ENCODE measurements at regions not wholly inside any gene's neighbourhood (a gene's known extent, or its start where the extent isn't known, plus 50 kb on each side); places are given as distances from the start of the nearest gene placed in this dataset.

- H3K27ac Mint-ChIP-seq, result no peak overlapping the region
- H3K9me3 Mint-ChIP-seq, result no peaks in the 10 kb centered on the region
- H3K4me1 Mint-ChIP-seq (ENCODE audit: low read depth), result no peaks in the 10 kb centered on the region
- no peak overlapping the region for H3K4me3 Mint-ChIP-seq
- DNase-seq (ENCODE audit: low spot score), result no peak
- H3K27me3 Mint-ChIP-seq (ENCODE audit: low read depth), result no peaks in the 10 kb centered on the region
- no peaks in the 10 kb centered on the region for H3K36me3 Mint-ChIP-seq (ENCODE audit: low read depth)
Measured at GRCh38 chr12:58293308-58293982, 352.1 kb downstream of the ATP23 start.

- Mint-ChIP-seq H3K4me3 (no peak overlapping the region), H3K4me1 (ENCODE audit: low read depth) (no peaks in the 10 kb centered on the region), H3K27ac (no peak overlapping the region), H3K27me3 (ENCODE audit: low read depth) (no peaks in the 10 kb centered on the region), H3K9me3 (no peaks in the 10 kb centered on the region), H3K36me3 (ENCODE audit: low read depth) (no peaks in the 10 kb centered on the region)
- no peak for DNase-seq (ENCODE audit: low spot score)
Measured at GRCh38 chr12:58295268-58295667, 353.9 kb downstream of the ATP23 start.

GRCh38 chr12:58296863-58297262 lies 355.5 kb downstream of the ATP23 start:
- no peak for DNase-seq (ENCODE audit: low spot score)
- no peaks in the 10 kb centered on the region for H3K4me1 Mint-ChIP-seq (ENCODE audit: low read depth)
- H3K4me3 Mint-ChIP-seq, result no peak overlapping the region
- no peak overlapping the region for H3K27ac Mint-ChIP-seq
- H3K9me3 Mint-ChIP-seq, result no peaks in the 10 kb centered on the region
- no peaks in the 10 kb centered on the region for H3K36me3 Mint-ChIP-seq (ENCODE audit: low read depth)
- H3K27me3 Mint-ChIP-seq (ENCODE audit: low read depth), result no peaks in the 10 kb centered on the region

GRCh38 chr12:58298803-58299202 lies 357.4 kb downstream of the ATP23 start:
- Mint-ChIP-seq H3K36me3 (ENCODE audit: low read depth) (no peaks in the 10 kb centered on the region), H3K27me3 (ENCODE audit: low read depth) (no peaks in the 10 kb centered on the region), H3K4me3 (no peak overlapping the region), H3K4me1 (ENCODE audit: low read depth) (no peaks in the 10 kb centered on the region), H3K9me3 (no peaks in the 10 kb centered on the region), H3K27ac (no peak overlapping the region)
- no peak for DNase-seq (ENCODE audit: low spot score)

GRCh38 chr12:58299371-58299770 lies 358.0 kb downstream of the ATP23 start:
- H3K4me3 Mint-ChIP-seq, result no peak overlapping the region
- no peaks in the 10 kb centered on the region for H3K4me1 Mint-ChIP-seq (ENCODE audit: low read depth)
- no peaks in the 10 kb centered on the region for H3K27me3 Mint-ChIP-seq (ENCODE audit: low read depth)
- no peak overlapping the region for H3K27ac Mint-ChIP-seq
- no peaks in the 10 kb centered on the region for H3K9me3 Mint-ChIP-seq
- H3K36me3 Mint-ChIP-seq (ENCODE audit: low read depth), result no peaks in the 10 kb centered on the region
- no peak for DNase-seq (ENCODE audit: low spot score)

- no peaks in the 10 kb centered on the region for H3K9me3 Mint-ChIP-seq
- H3K36me3 Mint-ChIP-seq (ENCODE audit: low read depth), result no peaks in the 10 kb centered on the region
- no peak overlapping the region for H3K27ac Mint-ChIP-seq
- no peaks in the 10 kb centered on the region for H3K4me1 Mint-ChIP-seq (ENCODE audit: low read depth)
- H3K4me3 Mint-ChIP-seq, result no peak overlapping the region
- DNase-seq (ENCODE audit: low spot score), result no peak
- H3K27me3 Mint-ChIP-seq (ENCODE audit: low read depth), result no peaks in the 10 kb centered on the region
Measured at GRCh38 chr12:58301038-58301729, 359.8 kb downstream of the ATP23 start.

- H3K4me3 Mint-ChIP-seq, result no peak overlapping the region
- H3K4me1 Mint-ChIP-seq (ENCODE audit: low read depth), result no peaks in the 10 kb centered on the region
- no peak overlapping the region for H3K27ac Mint-ChIP-seq
- DNase-seq (ENCODE audit: low spot score), result no peak
- no peaks in the 10 kb centered on the region for H3K36me3 Mint-ChIP-seq (ENCODE audit: low read depth)
- no peaks in the 10 kb centered on the region for H3K9me3 Mint-ChIP-seq
- no peaks in the 10 kb centered on the region for H3K27me3 Mint-ChIP-seq (ENCODE audit: low read depth)
Measured at GRCh38 chr12:58301730-58302122, 360.4 kb downstream of the ATP23 start.

- Mint-ChIP-seq H3K4me3 (no peak overlapping the region), H3K9me3 (no peaks in the 10 kb centered on the region), H3K36me3 (ENCODE audit: low read depth) (no peaks in the 10 kb centered on the region), H3K4me1 (ENCODE audit: low read depth) (no peaks in the 10 kb centered on the region), H3K27me3 (ENCODE audit: low read depth) (no peaks in the 10 kb centered on the region), H3K27ac (no peak overlapping the region)
- no peak for DNase-seq (ENCODE audit: low spot score)
Measured at GRCh38 chr12:58302487-58303011, 361.2 kb downstream of the ATP23 start.

GRCh38 chr12:58306266-58307000 lies 365.1 kb downstream of the ATP23 start:
- no peak for DNase-seq (ENCODE audit: low spot score)
- Mint-ChIP-seq H3K4me3 (no peak overlapping the region), H3K27ac (no peak overlapping the region), H3K36me3 (ENCODE audit: low read depth) (no peaks in the 10 kb centered on the region), H3K9me3 (no peaks in the 10 kb centered on the region), H3K4me1 (ENCODE audit: low read depth) (no peaks in the 10 kb centered on the region), H3K27me3 (ENCODE audit: low read depth) (no peaks in the 10 kb centered on the region)

- H3K27me3 Mint-ChIP-seq (ENCODE audit: low read depth), result no peaks in the 10 kb centered on the region
- H3K9me3 Mint-ChIP-seq, result no peaks in the 10 kb centered on the region
- DNase-seq (ENCODE audit: low spot score), result no peak
- no peak overlapping the region for H3K27ac Mint-ChIP-seq
- H3K4me1 Mint-ChIP-seq (ENCODE audit: low read depth), result no peaks in the 10 kb centered on the region
- H3K36me3 Mint-ChIP-seq (ENCODE audit: low read depth), result no peaks in the 10 kb centered on the region
- H3K4me3 Mint-ChIP-seq, result no peak overlapping the region
Measured at GRCh38 chr12:58309806-58310205, 368.4 kb downstream of the ATP23 start.

- Mint-ChIP-seq H3K9me3 (no peaks in the 10 kb centered on the region), H3K4me1 (ENCODE audit: low read depth) (no peaks in the 10 kb centered on the region), H3K4me3 (no peak overlapping the region), H3K27ac (no peak overlapping the region), H3K36me3 (ENCODE audit: low read depth) (no peaks in the 10 kb centered on the region), H3K27me3 (ENCODE audit: low read depth) (no peaks in the 10 kb centered on the region)
- no peak for DNase-seq (ENCODE audit: low spot score)
Measured at GRCh38 chr12:58310368-58310767, 369.0 kb downstream of the ATP23 start.

GRCh38 chr12:58310809-58311622 lies 369.6 kb downstream of the ATP23 start:
- no peaks in the 10 kb centered on the region for H3K27me3 Mint-ChIP-seq (ENCODE audit: low read depth)
- no peaks in the 10 kb centered on the region for H3K36me3 Mint-ChIP-seq (ENCODE audit: low read depth)
- no peaks in the 10 kb centered on the region for H3K9me3 Mint-ChIP-seq
- H3K4me1 Mint-ChIP-seq (ENCODE audit: low read depth), result no peaks in the 10 kb centered on the region
- no peak overlapping the region for H3K4me3 Mint-ChIP-seq
- H3K27ac Mint-ChIP-seq, result no peak overlapping the region
- DNase-seq (ENCODE audit: low spot score), result no peak

- H3K4me1 Mint-ChIP-seq (ENCODE audit: low read depth), result no peaks in the 10 kb centered on the region
- H3K4me3 Mint-ChIP-seq, result no peak overlapping the region
- no peaks in the 10 kb centered on the region for H3K9me3 Mint-ChIP-seq
- H3K36me3 Mint-ChIP-seq (ENCODE audit: low read depth), result no peaks in the 10 kb centered on the region
- DNase-seq (ENCODE audit: low spot score), result no peak
- H3K27me3 Mint-ChIP-seq (ENCODE audit: low read depth), result no peaks in the 10 kb centered on the region
- no peak overlapping the region for H3K27ac Mint-ChIP-seq
Measured at GRCh38 chr12:58313091-58313855, 371.9 kb downstream of the ATP23 start.

Measured in T-helper 2 cell treated with Interferon-gamma antibody and Interleukin-4, amounts not matched to agents 5 μg/mL and 100 μg/mL, for 36 hours (primary cell).